ENCODE measurements at regions not wholly inside any gene's neighbourhood (a gene's known extent, or its start where the extent isn't known, plus 50 kb on each side); places are given as distances from the start of the nearest gene placed in this dataset.
A peak's percentile ranks its signal among the peaks of the same experiment; 100 is the strongest.

DNA sequence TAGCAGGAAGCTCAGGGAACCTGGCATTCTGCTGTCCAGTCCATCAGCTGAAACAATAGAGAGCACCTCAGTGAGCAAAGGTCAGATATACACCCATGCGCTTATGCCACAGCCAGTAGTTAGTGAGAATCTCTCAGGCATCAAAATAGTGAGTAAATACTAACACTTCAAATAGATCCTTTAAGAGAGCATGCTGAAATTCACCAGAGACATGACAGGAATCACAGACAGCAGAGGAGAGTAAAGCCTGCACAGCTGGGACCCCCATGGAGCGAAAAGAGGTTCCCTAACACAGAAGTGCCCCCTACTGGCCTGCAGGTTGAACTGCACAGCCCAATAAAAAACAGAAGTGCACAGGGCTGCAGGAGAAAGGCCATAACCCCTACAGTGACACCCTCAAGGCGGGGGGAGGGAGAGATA is 57.6 kb upstream of the ANTXRL start:
- DNase-seq, result peak; percentile 21

DNA sequence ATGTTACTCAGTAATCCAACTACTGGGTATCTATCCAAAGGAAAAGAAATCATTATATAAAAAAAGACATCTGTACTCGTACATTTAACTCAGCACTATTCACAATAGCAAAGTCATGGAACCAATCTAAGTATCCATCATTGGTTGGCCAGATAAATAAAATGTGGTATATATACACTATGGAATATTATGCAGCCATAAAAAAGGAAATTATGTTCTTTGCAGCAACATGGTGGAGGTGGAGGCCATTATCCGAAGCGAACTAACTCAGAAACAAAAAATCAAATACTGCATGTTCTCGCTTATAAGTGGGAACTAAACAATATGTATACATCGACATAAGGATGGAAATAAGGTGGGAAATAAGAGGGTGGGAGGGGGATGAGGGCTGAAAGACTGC is 56.2 kb upstream of the ANTXRL start:
- no peak for DNase-seq

DNA sequence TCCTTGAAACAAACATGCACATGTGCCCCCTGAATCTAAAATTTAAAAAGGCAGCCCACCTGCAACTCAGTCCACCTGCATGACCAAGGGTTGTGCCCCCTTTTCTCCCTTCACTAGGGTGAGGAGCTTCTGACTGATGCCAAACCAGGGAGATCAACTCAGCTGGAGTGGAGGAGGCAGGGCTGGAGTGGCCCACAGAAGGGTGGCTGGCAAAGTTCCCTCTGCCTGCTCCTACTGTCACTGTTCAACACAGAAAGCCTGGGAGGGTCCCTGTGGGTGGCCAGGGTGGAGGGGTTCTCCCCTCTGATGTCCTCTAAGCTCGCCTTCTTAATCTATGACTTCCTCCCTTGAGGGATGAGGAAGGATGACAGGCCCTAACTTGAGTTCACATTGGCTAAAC is 55.7 kb upstream of the ANTXRL start:
- DNase-seq, result no peak

DNA sequence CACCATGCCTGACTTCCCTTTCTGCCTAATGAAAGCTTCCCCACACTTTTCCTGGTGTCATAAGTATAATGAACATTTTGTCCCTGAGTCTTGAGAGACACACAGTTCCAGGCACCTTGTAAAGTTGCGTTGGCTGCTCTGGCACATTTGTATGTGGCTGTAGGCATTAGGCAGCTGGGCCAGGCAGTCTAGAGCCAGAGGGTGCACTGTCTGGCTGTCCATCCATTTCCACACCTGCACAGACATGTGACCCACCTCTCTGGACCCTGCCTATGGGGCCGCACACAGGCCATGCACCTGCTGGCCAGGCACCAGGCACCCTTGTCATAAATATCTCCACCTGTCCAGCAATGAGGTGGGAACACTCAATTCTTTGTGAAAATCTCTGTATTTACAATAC is 54.7 kb upstream of the ANTXRL start:
- no peak for DNase-seq

DNA sequence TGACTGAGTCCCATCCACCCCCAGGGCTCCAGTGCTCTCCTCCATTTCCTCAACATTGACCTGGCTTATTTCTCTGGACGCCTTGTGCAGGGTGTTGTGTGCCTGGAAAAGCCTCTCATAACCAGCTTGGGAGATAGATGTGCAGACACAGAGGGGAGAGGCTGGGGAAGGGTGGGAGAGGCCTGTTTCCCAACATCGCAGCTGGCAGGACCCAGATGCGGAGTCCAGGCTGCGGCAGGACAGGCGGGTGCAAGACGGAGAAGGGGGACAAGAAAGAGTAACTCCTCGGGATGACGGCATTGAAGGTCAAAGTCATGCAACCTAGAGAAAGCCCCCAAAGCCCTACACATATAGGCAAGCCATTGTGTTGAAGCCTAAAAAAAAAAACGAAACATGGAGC is 54.1 kb upstream of the ANTXRL start:
- DNase-seq, result no peak

DNA sequence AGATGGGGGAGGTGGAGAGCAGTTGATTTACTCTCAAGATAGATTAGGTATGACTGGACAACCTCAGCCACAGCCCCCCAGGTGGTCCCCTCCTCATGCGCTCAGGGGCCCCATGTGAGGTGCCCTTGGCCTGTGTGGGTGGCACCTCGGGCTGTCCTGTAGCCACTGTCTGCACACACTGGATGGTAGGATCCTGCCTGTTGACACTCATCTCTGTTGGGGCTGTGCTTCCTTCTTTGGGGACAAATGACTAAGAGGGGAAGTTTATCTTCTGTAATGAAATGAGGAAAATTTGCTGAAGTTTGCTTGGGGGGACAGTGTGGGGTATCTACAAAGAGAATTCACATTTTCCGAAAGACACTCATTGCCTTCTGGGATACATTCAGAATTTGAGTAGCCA is 53.6 kb upstream of the ANTXRL start:
- no peak for DNase-seq

DNA sequence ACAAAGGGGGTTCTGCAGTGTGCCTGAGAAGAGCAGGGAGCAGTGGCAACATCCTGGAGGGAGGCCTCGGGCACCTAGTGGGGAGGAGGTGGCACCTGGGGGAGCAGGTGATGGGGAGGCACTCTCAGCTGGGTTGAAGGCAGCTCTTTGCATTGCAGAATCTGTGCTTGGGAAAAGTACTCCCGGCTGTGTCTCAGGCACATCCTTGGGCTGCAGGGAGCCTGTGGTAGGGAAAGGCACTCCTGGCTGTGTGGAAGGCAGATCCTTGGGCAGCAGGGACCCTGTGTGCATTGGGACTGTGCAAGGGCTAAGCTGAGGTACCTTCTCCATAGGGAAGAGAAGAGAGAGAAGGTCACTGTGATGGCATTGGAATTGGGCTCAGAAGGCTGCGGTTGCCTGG is 52.8 kb upstream of the ANTXRL start:
- no peak for DNase-seq

DNA sequence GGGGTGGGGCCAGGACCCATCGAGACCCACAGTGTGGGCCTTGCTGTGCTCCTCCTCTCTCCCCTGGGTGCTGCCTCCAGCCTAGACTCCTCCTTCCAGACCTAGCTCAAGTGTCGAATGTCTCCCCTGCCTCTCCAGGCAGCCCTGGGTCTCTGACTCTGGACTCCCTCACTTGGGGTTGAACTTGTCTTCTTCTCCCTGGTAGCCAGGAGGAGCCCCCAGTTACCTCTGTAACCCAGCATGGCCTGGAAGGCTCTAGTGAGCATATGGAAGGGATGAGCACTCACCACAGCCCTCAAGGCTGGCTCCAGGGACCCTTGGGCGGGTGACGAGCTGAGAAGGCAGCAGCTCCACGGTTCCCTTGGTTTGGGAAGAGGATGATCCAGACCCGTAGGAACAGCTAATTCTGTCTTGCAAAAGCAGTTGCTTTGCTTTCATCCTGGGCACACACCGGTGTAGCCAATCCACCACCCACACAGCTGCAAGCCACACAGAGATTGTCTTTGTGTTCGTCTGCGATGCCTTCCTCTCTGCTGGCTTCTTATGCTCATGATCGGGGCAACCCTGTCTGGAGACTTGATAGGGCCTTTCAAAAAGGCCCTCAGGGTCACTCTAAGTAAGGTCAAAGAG is 52.3 kb upstream of the ANTXRL start:
- DNase-seq, result no peak

DNA sequence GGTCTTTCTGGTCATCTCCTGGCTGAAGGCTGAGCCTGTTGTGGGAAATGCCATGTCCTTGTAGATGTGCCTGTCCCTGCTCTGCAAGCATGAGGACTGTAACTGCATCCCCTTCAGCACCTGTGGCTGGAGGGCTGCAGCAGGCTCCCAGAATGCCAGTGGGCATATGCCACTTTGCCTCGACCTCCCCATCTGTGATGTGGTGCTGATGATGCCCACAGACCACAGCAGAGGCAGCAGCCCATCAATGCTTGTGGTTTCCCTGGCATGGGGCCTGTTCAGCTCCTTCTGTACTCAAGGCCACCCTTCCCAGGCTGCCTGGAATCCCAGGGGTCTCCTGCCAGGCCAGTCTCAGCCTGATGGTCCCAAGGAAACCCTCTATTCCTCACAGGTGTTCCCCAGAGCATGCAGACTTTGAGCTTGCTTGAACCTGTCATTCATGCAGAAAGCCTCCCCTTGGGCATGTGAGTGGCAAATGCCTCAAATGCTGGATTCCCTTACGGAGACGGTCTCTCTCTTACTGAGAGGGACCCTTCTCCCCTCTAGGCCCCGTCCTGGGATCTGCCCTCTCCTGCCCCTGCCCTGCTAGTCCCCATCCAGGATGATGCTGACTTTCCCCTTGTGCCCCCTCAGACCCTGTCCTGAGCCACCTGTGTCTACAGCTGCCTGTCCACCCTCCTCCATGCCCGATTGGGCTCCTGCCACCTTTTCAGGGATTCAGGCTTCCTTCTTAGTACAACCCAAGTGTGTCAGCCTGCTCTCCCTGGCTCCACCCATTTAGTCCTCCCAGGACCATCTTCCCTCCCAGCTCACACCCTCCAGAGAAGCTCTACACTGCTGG is 50.9 kb upstream of the ANTXRL start:
- no peak for DNase-seq

DNA sequence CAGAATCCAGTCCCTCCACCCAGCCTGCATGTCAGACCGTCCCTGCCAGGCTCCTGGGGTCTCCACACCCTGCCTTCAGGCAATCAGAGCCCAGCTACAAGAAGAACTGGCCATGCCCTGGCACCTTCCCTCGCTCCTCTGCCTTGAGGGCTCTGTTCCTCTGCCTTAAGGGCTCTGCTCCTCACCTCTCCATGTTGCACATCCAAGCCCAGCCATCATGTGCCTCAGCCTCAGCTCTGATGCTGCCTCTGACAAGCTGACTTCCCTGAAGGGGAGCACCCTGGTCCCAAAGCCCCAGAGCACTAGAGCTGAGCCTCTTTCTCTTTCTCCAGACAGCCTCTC is 50.3 kb upstream of the ANTXRL start:
- no peak for DNase-seq

DNA sequence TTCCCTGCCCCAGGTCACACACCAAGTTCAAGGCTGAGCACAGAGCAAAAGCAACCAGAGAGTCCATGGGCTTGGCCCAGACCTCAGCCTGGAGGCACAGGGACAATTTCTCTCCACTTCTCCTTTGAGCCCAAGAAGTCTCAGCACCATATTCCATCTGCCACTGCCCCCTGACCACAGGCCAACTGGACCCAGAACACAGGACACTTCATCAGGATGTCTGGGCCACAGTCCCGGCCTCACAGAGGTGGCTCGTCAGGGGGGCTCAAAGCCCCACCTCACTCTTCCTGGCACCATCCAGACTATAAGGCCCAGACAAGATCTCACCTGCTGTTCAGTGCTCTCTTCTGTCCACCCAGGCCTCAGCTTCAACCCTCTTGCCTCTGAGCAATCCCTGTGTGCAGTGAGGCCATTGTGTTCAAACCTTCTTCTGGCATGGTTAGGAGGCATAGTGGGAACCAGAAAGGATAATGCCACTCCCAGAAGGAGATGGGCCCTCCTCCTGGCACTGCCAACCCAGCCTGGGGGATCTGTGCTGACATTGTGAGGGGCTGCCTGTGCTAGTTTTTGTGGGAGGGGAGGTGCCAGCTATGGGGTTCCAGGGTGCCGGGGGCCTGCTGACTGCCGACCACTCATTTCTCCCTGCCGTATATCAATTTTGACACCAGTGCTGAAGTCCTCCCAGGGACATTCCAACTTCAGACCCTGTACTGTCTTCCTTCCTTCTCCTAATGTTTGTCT is 49.7 kb upstream of the ANTXRL start:
- DNase-seq, result no peak
